ENCODE measurements at regions not wholly inside any gene's neighbourhood (a gene's known extent, or its start where the extent isn't known, plus 50 kb on each side); places are given as distances from the start of the nearest gene placed in this dataset.

- no peak for DNase-seq (ENCODE audit: low read depth in 2 of 2)
Measured at GRCh38 chr13:74870865-74871264, 611.1 kb downstream of the TBC1D4 start.

GRCh38 chr13:74869846-74870245 is 612.1 kb downstream of the TBC1D4 start:
- no peak for DNase-seq (ENCODE audit: low read depth in 2 of 2)

- DNase-seq (ENCODE audit: low read depth in 2 of 2): no peak
Measured at GRCh38 chr13:74868049-74868448, 613.9 kb downstream of the TBC1D4 start.

- DNase-seq (ENCODE audit: low read depth in 2 of 2): no peak
Measured at GRCh38 chr13:74867460-74867859, 614.5 kb downstream of the TBC1D4 start.

GRCh38 chr13:74866101-74866500 is 615.9 kb downstream of the TBC1D4 start:
- no peak for DNase-seq (ENCODE audit: low read depth in 2 of 2)

GRCh38 chr13:74865656-74866055 is 616.3 kb downstream of the TBC1D4 start:
- DNase-seq (ENCODE audit: low read depth in 2 of 2): no peak

GRCh38 chr13:74860789-74861188 is 621.2 kb downstream of the TBC1D4 start:
- no peak for DNase-seq (ENCODE audit: low read depth in 2 of 2)

- no peak for DNase-seq (ENCODE audit: low read depth in 2 of 2)
Measured at GRCh38 chr13:74850893-74851292, 631.1 kb downstream of the TBC1D4 start.

GRCh38 chr13:74847966-74848365 is 634.0 kb downstream of the TBC1D4 start:
- DNase-seq (ENCODE audit: low read depth in 2 of 2): no peak

- no peak for DNase-seq (ENCODE audit: low read depth in 2 of 2)
Measured at GRCh38 chr13:74845806-74846205, 636.2 kb downstream of the TBC1D4 start.

GRCh38 chr13:74841651-74842050 is 640.3 kb downstream of the TBC1D4 start:
- DNase-seq (ENCODE audit: low read depth in 2 of 2): no peak

GRCh38 chr13:74841123-74841522 is 640.8 kb downstream of the TBC1D4 start:
- DNase-seq (ENCODE audit: low read depth in 2 of 2): no peak

GRCh38 chr13:74839656-74840055 is 642.3 kb downstream of the TBC1D4 start:
- DNase-seq (ENCODE audit: low read depth in 2 of 2): no peak

- DNase-seq (ENCODE audit: low read depth in 2 of 2): no peak
Measured at GRCh38 chr13:74838096-74838495, 643.9 kb downstream of the TBC1D4 start.

- no peak for DNase-seq (ENCODE audit: low read depth in 2 of 2)
Measured at GRCh38 chr13:74836628-74837027, 645.3 kb downstream of the TBC1D4 start.

- no peak for DNase-seq (ENCODE audit: low read depth in 2 of 2)
Measured at GRCh38 chr13:74835579-74835978, 646.4 kb downstream of the TBC1D4 start.

- DNase-seq (ENCODE audit: low read depth in 2 of 2): no peak
Measured at GRCh38 chr13:74825938-74826246, 656.1 kb downstream of the TBC1D4 start.

- no peak for DNase-seq (ENCODE audit: low read depth in 2 of 2)
Measured at GRCh38 chr13:74825152-74825937, 656.6 kb downstream of the TBC1D4 start.

GRCh38 chr13:74820809-74821208 is 661.2 kb downstream of the TBC1D4 start:
- no peak for DNase-seq (ENCODE audit: low read depth in 2 of 2)

GRCh38 chr13:74819549-74819948 is 662.4 kb downstream of the TBC1D4 start:
- no peak for DNase-seq (ENCODE audit: low read depth in 2 of 2)

GRCh38 chr13:74816737-74817136 is 665.2 kb downstream of the TBC1D4 start:
- DNase-seq (ENCODE audit: low read depth in 2 of 2): no peak

GRCh38 chr13:74796157-74796556 is 662.0 kb upstream of the KLF12 start:
- DNase-seq (ENCODE audit: low read depth in 2 of 2): no peak

GRCh38 chr13:74795526-74795925 is 661.3 kb upstream of the KLF12 start:
- DNase-seq (ENCODE audit: low read depth in 2 of 2): no peak

GRCh38 chr13:74794582-74794981 is 660.4 kb upstream of the KLF12 start:
- no peak for DNase-seq (ENCODE audit: low read depth in 2 of 2)

Measured in stimulated activated CD4-positive, alpha-beta T cell treated with anti-CD3 and anti-CD28 coated beads, Interleukin-4, amount 100 ng/mL, for 48 hours (primary cell).